ENCODE measurements at regions not wholly inside any gene's neighbourhood (a gene's known extent, or its start where the extent isn't known, plus 50 kb on each side); places are given as distances from the start of the nearest gene placed in this dataset.
A peak's percentile ranks its signal among the peaks of the same experiment; 100 is the strongest.

DNA sequence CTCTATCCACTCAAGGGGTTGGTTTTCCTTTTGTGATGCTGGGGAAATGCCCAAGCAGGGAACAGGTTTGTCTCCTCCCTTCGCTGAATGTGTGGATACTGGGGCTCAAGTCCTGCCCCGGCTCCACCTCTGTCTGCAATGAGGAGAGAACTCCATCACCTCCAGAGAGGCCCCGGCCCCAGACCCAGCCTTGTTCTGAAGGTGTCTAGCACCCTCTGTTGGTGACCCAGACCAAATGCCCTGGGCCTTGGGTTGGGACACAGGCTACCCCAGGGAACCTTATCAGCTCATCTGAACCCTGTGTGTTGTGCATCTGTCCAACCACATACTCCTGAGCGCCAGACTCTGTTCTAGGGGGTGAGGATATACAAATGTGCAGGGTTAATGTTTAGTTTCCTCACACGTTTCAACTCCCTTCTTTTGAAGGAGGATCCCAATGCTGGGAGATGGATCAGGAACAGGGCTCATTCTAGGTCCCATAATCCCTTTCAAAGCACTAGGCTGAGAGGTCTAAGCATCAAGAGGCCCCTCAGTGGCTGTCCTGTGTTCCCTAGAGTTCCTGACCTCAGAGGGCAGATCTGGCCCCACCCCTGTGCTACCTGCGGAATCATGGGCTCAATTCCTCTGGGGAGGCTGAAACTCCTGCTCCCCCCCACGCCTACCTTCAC, 112.5 kb upstream of the SLC7A1 start:
- H3K9me3 ChIP-seq = no peaks in the 10 kb centered on the region
- WGBS, 4 donors = 69 to 86% (median 82%) methylated on average over 7 of the region's 7 CpGs
- intact Hi-C loops (cut with DNase I) = loop anchor here in 9 of 10 donors (1.0 to 10.0 kb wide), 5 partner anchors 93 to 201 kb away; no protein-coding TSS in a partner anchor
- ATAC-seq (peak; percentile 67 to 73 (median 71)), DNase-seq (peak in 3 of 5 donors; percentile 19 to 62 (median 33))
- H3K27me3 ChIP-seq = peaks cover 0 to 3% (median 0%) of the 10 kb centered on the region in 9 donors
- no peak overlapping the region for H3K27ac ChIP-seq
- H3K36me3 ChIP-seq = no peaks in the 10 kb centered on the region
- H3K4me1 ChIP-seq = peaks cover 0 to 15% (median 9%) of the 10 kb centered on the region in 12 donors
- TF ChIP-seq POLR2A (IDR thresholded peaks at IDR 0.05) = no peak
- TF ChIP-seq CTCF (IDR thresholded peaks at IDR 0.05) = peak; percentile 21 to 64 (median 50)
- no peak overlapping the region for H3K4me3 ChIP-seq

- intact Hi-C loops (cut with DNase I) = loop anchor here in 3 of 10 donors (2.0 to 10.0 kb wide), 2 partner anchors 92 to 198 kb away; no protein-coding TSS in a partner anchor
- 59 to 79% (median 78%) methylated on average over 9 of the region's 9 CpGs for WGBS, 4 donors
Observed at GRCh38 chr13:29706923-29707322, 111.4 kb upstream of the SLC7A1 start.

DNA sequence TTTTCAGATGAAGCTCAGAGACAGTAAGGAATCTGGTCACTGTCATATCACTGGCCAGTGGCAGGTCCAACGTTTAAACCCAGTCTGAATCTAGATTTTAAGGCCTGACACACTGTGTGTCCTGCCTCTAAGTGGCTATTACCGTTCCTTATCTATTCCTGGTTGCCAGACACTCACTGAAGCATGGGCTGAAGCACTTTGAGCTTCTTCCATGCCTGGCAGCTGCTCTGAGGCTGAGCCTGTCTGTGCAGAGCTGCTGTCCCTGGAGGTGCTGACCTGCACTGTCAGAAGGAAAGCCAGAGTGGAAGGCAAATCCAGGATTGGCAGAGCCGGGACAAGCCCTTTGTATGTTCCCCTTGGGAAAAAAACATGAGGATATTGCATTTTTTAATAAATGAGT, 109.2 kb upstream of the SLC7A1 start:
- Histone ChIP-seq H3K27me3 (peaks cover 0 to 3% (median 0%) of the 10 kb centered on the region in 9 donors), H3K4me3 (no peak overlapping the region), H3K27ac (no peak overlapping the region), H3K36me3 (no peaks in the 10 kb centered on the region), H3K4me1 (peaks cover 0 to 23% (median 11%) of the 10 kb centered on the region in 12 donors), H3K9me3 (no peaks in the 10 kb centered on the region)
- 6 to 10% (median 8%) methylated on average over 3 of the region's 3 CpGs for WGBS, 4 donors
- ATAC-seq = peak; percentile 61 to 85 (median 70)
- no peak for TF ChIP-seq CTCF (IDR thresholded peaks at IDR 0.05)
- TF ChIP-seq POLR2A (IDR thresholded peaks at IDR 0.05) = no peak
- intact Hi-C loops (cut with DNase I) = loop anchor here in 3 of 10 donors (2.0 to 10.0 kb wide), 3 partner anchors 90 to 196 kb away; no protein-coding TSS in a partner anchor
- DNase-seq = peak in 3 of 5 donors; percentile 21 to 63 (median 54)

More at GRCh38 chr13:29706923-29707322, 111.4 kb upstream of the SLC7A1 start:
- Histone ChIP-seq H3K36me3 (no peaks in the 10 kb centered on the region), H3K27ac (no peak overlapping the region), H3K9me3 (no peaks in the 10 kb centered on the region), H3K27me3 (peaks cover 0 to 3% (median 0%) of the 10 kb centered on the region in 9 donors), H3K4me1 (peaks cover 0 to 23% (median 11%) of the 10 kb centered on the region in 12 donors), H3K4me3 (no peak overlapping the region)
- ATAC-seq (no peak), DNase-seq (no peak)
- no peak for TF ChIP-seq POLR2A (IDR thresholded peaks at IDR 0.05)
- no peak for TF ChIP-seq CTCF (IDR thresholded peaks at IDR 0.05)

DNA sequence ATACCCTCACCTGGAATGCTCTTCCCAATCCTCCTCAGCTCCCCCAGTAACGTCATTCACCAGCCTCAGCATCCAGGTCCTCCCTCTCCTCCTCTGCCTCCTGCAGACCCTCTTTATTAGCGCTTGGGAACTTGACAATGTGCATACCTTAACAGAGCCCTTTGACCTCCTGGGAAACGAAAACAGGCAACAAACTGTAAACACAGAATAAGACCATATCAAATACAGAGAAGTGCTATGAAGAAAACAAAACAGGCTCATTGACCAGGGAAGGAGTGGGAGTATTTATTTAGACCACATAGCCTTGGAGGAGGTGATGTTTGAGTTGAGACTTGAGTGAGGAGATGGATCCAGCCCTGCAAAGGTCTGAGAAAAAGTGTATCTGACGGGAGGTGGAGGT, 107.9 kb upstream of the SLC7A1 start:
- H3K4me1 ChIP-seq = peaks cover 0 to 23% (median 11%) of the 10 kb centered on the region in 12 donors
- no peak overlapping the region for H3K4me3 ChIP-seq
- 88 to 94% (median 93%) methylated on average over 4 of the region's 4 CpGs for WGBS, 4 donors
- intact Hi-C loops (cut with DNase I) = loop anchor here in 2 of 10 donors (5.0 to 10.0 kb wide), 2 partner anchors 89 to 131 kb away; no protein-coding TSS in a partner anchor
- TF ChIP-seq CTCF (IDR thresholded peaks at IDR 0.05) (no peak), POLR2A (IDR thresholded peaks at IDR 0.05) (no peak)
- no peaks in the 10 kb centered on the region for H3K36me3 ChIP-seq
- H3K27ac ChIP-seq = no peak overlapping the region
- ATAC-seq = no peak
- no peaks in the 10 kb centered on the region for H3K27me3 ChIP-seq
- H3K9me3 ChIP-seq = no peaks in the 10 kb centered on the region
- no peak for DNase-seq

Measured in heart left ventricle (tissue), 16 donors.